ENCODE measurements at regions not wholly inside any gene's neighbourhood (a gene's known extent, or its start where the extent isn't known, plus 50 kb on each side); places are given as distances from the start of the nearest gene placed in this dataset.

GRCh38 chr6:21349834-21350233 lies 243.7 kb upstream of the SOX4 start:
- Histone ChIP-seq H3K27ac (no peak overlapping the region), H3K4me3 (no peak overlapping the region), H3K9me3 (no peaks in the 10 kb centered on the region), H3K27me3 (no peaks in the 10 kb centered on the region), H3K4me1 (ENCODE audit: insufficient read depth) (no peaks in the 10 kb centered on the region), H3K36me3 (no peaks in the 10 kb centered on the region)
- no peak for DNase-seq
- WGBS, 3 donors = 90 to 99% (median 91%) methylated on average over 3 of the region's 3 CpGs
- TF ChIP-seq EP300 (IDR thresholded peaks at IDR 0.05) (no peak), POLR2A (IDR thresholded peaks at IDR 0.05) (no peak)
- TF ChIP-seq, protein P1, sequence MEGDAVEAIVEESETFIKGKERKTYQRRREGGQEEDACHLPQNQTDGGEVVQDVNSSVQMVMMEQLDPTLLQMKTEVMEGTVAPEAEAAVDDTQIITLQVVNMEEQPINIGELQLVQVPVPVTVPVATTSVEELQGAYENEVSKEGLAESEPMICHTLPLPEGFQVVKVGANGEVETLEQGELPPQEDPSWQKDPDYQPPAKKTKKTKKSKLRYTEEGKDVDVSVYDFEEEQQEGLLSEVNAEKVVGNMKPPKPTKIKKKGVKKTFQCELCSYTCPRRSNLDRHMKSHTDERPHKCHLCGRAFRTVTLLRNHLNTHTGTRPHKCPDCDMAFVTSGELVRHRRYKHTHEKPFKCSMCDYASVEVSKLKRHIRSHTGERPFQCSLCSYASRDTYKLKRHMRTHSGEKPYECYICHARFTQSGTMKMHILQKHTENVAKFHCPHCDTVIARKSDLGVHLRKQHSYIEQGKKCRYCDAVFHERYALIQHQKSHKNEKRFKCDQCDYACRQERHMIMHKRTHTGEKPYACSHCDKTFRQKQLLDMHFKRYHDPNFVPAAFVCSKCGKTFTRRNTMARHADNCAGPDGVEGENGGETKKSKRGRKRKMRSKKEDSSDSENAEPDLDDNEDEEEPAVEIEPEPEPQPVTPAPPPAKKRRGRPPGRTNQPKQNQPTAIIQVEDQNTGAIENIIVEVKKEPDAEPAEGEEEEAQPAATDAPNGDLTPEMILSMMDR (IDR thresholded peaks at IDR 0.05) = no peak
- intact Hi-C loops (cut with DNase I) = loop anchor here in 1 of 4 donors (10.0 kb wide), 1 partner anchor 235 kb away; no protein-coding TSS in a partner anchor

DNA sequence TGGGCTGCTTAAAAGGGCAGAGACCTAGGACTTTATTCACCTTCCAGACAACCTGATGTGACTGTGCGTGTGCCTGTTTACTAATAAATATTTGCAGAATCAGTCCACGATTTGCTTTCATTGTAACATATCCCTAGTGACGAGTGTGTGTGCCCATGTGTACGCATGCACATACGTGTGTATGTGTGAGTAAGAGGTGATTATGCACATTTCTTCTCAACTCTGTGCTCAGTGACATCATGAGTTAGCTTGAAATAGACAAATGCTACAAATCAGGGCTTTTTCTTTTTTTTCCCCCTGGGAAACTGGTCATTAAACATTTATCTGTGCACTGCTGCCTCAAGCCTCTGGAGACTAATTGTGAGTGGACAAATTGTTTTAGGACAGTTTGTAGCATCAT lies 242.6 kb upstream of the SOX4 start:
- TF ChIP-seq EP300 (IDR thresholded peaks at IDR 0.05) (no peak), POLR2A (IDR thresholded peaks at IDR 0.05) (no peak)
- TF ChIP-seq, protein P1 (IDR thresholded peaks at IDR 0.05) = no peak
- no peaks in the 10 kb centered on the region for H3K36me3 ChIP-seq
- no peaks in the 10 kb centered on the region for H3K27me3 ChIP-seq
- intact Hi-C loops (cut with DNase I) = no loop called here
- H3K9me3 ChIP-seq = no peaks in the 10 kb centered on the region
- 88 to 93% (median 91%) methylated on average over 5 of the region's 5 CpGs for WGBS, 3 donors
- H3K4me3 ChIP-seq = no peak overlapping the region
- no peak overlapping the region for H3K27ac ChIP-seq
- DNase-seq = no peak
- H3K4me1 ChIP-seq (ENCODE audit: insufficient read depth) = no peaks in the 10 kb centered on the region

DNA sequence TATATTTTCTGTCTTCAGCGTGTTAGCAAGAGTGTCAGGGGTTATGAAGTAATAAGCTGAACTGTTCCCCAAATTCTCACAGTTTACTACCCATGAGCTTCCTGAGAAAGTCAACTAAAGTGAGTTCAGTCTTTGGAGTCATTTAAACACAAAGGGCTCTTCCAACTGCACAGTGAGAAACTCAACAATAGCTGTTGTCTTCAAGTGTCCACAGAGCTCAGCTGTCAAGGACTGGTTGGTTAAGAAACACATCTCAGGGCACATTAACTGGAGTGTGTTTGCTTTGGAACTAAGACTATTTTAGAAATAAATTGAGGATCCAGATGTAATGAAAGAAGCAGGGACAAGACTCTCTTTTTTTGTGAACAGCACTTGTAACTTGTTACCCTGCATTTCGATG lies 241.4 kb upstream of the SOX4 start:
- no peaks in the 10 kb centered on the region for H3K27me3 ChIP-seq
- no peak overlapping the region for H3K27ac ChIP-seq
- H3K4me3 ChIP-seq = no peak overlapping the region
- no peak for DNase-seq
- no peaks in the 10 kb centered on the region for H3K9me3 ChIP-seq
- intact Hi-C loops (cut with DNase I) = no loop called here
- 67 to 96% (median 94%) methylated on average over 2 of the region's 2 CpGs for WGBS, 3 donors
- no peaks in the 10 kb centered on the region for H3K36me3 ChIP-seq
- H3K4me1 ChIP-seq (ENCODE audit: insufficient read depth) = no peaks in the 10 kb centered on the region
- TF ChIP-seq EP300 (IDR thresholded peaks at IDR 0.05) (no peak), POLR2A (IDR thresholded peaks at IDR 0.05) (no peak)
- TF ChIP-seq, protein P1 (IDR thresholded peaks at IDR 0.05) = no peak

DNA sequence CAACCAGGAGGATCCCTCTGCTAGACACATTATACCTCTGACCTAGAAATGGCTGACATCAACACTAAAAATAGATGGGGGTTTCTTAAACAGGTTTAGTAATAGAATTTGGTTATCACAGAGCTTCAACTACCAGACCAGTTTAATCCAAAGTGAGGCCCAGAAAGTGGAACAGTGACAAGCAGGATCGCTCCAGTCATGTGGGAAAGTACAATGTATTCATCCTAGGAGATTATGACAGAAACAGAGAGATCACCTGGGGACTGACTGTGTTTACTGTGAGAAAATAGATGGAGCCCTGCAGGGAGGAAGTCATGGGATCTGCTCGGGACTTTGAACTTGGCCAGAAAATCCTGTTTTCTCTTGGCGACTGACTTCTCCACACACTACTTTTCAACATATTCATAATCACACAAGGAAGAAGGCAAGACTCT lies 238.7 kb upstream of the SOX4 start:
- Histone ChIP-seq H3K27ac (no peak overlapping the region), H3K4me3 (no peak overlapping the region), H3K27me3 (no peaks in the 10 kb centered on the region), H3K36me3 (no peaks in the 10 kb centered on the region), H3K4me1 (ENCODE audit: insufficient read depth) (no peaks in the 10 kb centered on the region), H3K9me3 (no peaks in the 10 kb centered on the region)
- WGBS, 3 donors = 68 to 86% (median 80%) methylated on average over 3 of the region's 3 CpGs
- TF ChIP-seq, protein P1 (IDR thresholded peaks at IDR 0.05) = no peak
- TF ChIP-seq EP300 (IDR thresholded peaks at IDR 0.05) = no peak
- TF ChIP-seq POLR2A (IDR thresholded peaks at IDR 0.05) = no peak
- no peak for DNase-seq
- intact Hi-C loops (cut with DNase I) = no loop called here
